DOHH2 (cell line): ENCODE measurements at regions not wholly inside any gene's neighbourhood (a gene's known extent, or its start where the extent isn't known, plus 50 kb on each side); places are given as distances from the start of the nearest gene placed in this dataset.
"Not testable (repeated sequence)": the region's sequence is repeated elsewhere in the genome, so short reads cannot be mapped to it uniquely, and the experiment has no call there.

Experiments
- H3F3A ChIP-seq: fragments of 200-600 bp; sonication (generic), shearing (Covaris generic); 2 replicates; pipeline ENCODE4 v1.6.0; 2016; ENCODE audit warnings: antibody characterized with exemption, mild to moderate bottlenecking; ENCODE audit not compliant: control insufficient read depth, insufficient read depth
- H3K27ac ChIP-seq: fragments of 200-600 bp; sonication (generic); 2 replicates; pipeline ENCODE4 v1.5.1; 2014; ENCODE audit warnings: low read depth, mild to moderate bottlenecking, low read length, moderate library complexity
- H3K27me3 ChIP-seq: fragments of 200-600 bp; sonication (generic); 2 replicates; pipeline ENCODE4 v1.6.1; 2014; ENCODE audit warnings: mild to moderate bottlenecking, low read length, mixed read lengths; ENCODE audit not compliant: control insufficient read depth
- H3K36me3 ChIP-seq: fragments of 200-600 bp; sonication (generic); 2 replicates; pipeline ENCODE4 v1.6.1; 2014; ENCODE audit warnings: mild to moderate bottlenecking, low read length, moderate library complexity, mixed read lengths; ENCODE audit not compliant: control insufficient read depth
- H3K4me1 ChIP-seq: fragments of 200-600 bp; sonication (generic); 2 replicates; pipeline ENCODE4 v1.6.1; 2014; ENCODE audit warnings: mild to moderate bottlenecking, low read length, mixed read lengths; ENCODE audit not compliant: control insufficient read depth
- H3K4me2 ChIP-seq: fragments of 200-600 bp; sonication (generic); 2 replicates; pipeline ENCODE4 v1.6.0; 2014; ENCODE audit warnings: mild to moderate bottlenecking, low read length, moderate library complexity
- H3K4me3 ChIP-seq: fragments of 200-600 bp; sonication (generic); 2 replicates; pipeline ENCODE4 v1.5.1; 2014; ENCODE audit warnings: mild to moderate bottlenecking, low read length, mixed read lengths
- H3K79me2 ChIP-seq: fragments of 200-600 bp; sonication (generic); 2 replicates; pipeline ENCODE4 v1.6.1; 2014; ENCODE audit warnings: mild to moderate bottlenecking, low read length, mixed read lengths; ENCODE audit not compliant: control insufficient read depth
- H3K9me2 ChIP-seq: fragments of 200-600 bp; sonication (generic); replicated peaks from 2 replicates; pipeline ENCODE4 v1.6.1; 2014; ENCODE audit warnings: mild to moderate bottlenecking, low read length, mixed read lengths; ENCODE audit not compliant: control insufficient read depth
- H3K9me3 ChIP-seq: fragments of 200-600 bp; sonication (generic); 2 replicates; pipeline ENCODE4 v1.6.1; 2014; ENCODE audit warnings: antibody characterized with exemption, low read length, mixed read lengths; ENCODE audit not compliant: control insufficient read depth, insufficient read depth
- H4K20me1 ChIP-seq: fragments of 200-600 bp; sonication (generic); 2 replicates; pipeline ENCODE4 v1.6.0; 2014; ENCODE audit warnings: low read depth, mild to moderate bottlenecking, antibody characterized with exemption, low read length, moderate library complexity; ENCODE audit not compliant: control insufficient read depth, insufficient read depth
- EZH2phosphoT487 ChIP-seq: fragments of 200-600 bp; sonication (generic); IDR thresholded peaks from 2 replicates; pipeline ENCODE4 v1.6.1; 2017; ENCODE audit warnings: borderline replicate concordance, mild to moderate bottlenecking, antibody characterized with exemption, low read length, moderate library complexity, mixed read lengths
- TF ChIP-seq, protein P1 (sequence below): fragments of 200-600 bp; sonication (generic); IDR thresholded peaks from one replicate; pipeline ENCODE4 v1.5.1; 2014; ENCODE audit warnings: antibody characterized with exemption, mild to moderate bottlenecking, low read depth, low read length; ENCODE audit not compliant: poor library complexity, severe bottlenecking

DNA sequence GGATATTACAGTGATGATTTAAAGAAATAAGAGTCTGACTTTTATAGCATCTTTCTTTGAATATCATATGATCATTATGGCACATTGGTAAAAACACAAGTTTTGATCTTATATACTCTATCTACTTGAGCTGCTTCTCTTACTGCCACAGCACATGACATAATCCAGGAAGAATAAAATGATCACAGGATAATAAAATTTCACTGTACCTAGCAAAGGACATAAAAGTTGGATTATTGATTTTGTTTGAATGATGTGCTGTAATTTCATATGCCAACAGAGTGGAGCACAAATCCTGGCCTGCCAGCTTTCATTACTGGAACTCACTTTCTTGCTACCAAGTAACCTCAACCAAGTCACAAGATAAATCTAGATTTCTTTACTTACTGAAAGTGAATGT is 162.1 kb upstream of the NANOGP8 start:
- H3K79me2 ChIP-seq: no peaks in the 10 kb centered on the region
- H3K27ac ChIP-seq: no peak overlapping the region
- H3F3A ChIP-seq: no peaks in the 10 kb centered on the region
- H3K4me3 ChIP-seq: no peak overlapping the region
- H3K9me2 ChIP-seq: no peaks in the 10 kb centered on the region
- H3K36me3 ChIP-seq: no peaks in the 10 kb centered on the region
- TF ChIP-seq EZH2phosphoT487: no peak
- TF ChIP-seq, protein P1, sequence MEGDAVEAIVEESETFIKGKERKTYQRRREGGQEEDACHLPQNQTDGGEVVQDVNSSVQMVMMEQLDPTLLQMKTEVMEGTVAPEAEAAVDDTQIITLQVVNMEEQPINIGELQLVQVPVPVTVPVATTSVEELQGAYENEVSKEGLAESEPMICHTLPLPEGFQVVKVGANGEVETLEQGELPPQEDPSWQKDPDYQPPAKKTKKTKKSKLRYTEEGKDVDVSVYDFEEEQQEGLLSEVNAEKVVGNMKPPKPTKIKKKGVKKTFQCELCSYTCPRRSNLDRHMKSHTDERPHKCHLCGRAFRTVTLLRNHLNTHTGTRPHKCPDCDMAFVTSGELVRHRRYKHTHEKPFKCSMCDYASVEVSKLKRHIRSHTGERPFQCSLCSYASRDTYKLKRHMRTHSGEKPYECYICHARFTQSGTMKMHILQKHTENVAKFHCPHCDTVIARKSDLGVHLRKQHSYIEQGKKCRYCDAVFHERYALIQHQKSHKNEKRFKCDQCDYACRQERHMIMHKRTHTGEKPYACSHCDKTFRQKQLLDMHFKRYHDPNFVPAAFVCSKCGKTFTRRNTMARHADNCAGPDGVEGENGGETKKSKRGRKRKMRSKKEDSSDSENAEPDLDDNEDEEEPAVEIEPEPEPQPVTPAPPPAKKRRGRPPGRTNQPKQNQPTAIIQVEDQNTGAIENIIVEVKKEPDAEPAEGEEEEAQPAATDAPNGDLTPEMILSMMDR: no peak
- no peaks in the 10 kb centered on the region for H4K20me1 ChIP-seq
- no peaks in the 10 kb centered on the region for H3K27me3 ChIP-seq
- no peak overlapping the region for H3K4me2 ChIP-seq
- no peaks in the 10 kb centered on the region for H3K9me3 ChIP-seq
- no peaks in the 10 kb centered on the region for H3K4me1 ChIP-seq

DNA sequence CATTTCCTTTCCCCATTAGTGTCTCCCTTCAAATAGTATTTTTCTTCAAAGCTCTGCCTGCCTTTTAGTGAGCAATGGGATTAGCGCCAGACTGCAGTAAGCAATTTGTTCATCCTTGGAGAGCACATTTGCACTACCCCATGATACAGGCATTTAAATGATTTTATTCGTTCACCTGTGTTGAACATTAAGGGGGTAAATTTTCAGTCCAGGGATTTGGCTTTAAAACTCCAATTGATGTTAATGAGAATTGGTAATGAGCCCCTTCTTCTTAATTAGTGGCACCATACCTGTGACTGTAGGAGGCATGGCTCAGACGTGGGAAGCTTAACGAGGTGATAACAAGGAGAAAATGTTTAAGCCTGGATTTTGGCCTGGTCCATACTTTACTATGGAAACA is 161.4 kb upstream of the NANOGP8 start:
- no peaks in the 10 kb centered on the region for H4K20me1 ChIP-seq
- no peaks in the 10 kb centered on the region for H3K9me2 ChIP-seq
- H3K79me2 ChIP-seq: no peaks in the 10 kb centered on the region
- no peaks in the 10 kb centered on the region for H3F3A ChIP-seq
- H3K4me2 ChIP-seq: no peak overlapping the region
- H3K9me3 ChIP-seq: no peaks in the 10 kb centered on the region
- H3K4me3 ChIP-seq: no peak overlapping the region
- no peaks in the 10 kb centered on the region for H3K4me1 ChIP-seq
- no peak overlapping the region for H3K27ac ChIP-seq
- no peaks in the 10 kb centered on the region for H3K36me3 ChIP-seq
- no peaks in the 10 kb centered on the region for H3K27me3 ChIP-seq
- TF ChIP-seq, protein P1: no peak
- no peak for TF ChIP-seq EZH2phosphoT487

DNA sequence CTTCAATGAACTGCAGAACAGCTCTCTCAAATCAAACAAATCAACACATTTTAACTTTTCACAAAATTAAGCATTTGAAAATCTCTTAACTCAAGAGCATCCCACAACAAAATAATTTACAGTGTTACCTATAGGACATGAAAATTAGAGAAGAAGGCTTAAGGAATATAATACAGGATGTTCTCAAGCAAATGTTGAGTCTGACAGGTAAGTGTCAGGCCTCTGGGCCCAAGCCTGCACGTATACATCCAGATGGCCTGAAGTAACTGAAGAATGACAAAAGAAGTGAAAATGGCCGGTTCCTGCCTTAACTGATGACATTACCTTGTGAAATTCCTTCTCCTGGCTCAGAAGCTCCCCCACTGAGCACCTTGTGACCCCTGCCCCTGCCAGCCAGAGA is 160.6 kb upstream of the NANOGP8 start:
- not testable (repeated sequence) for H4K20me1 ChIP-seq, H3K27ac ChIP-seq, H3K9me3 ChIP-seq, H3K9me2 ChIP-seq, H3K4me2 ChIP-seq, H3K4me1 ChIP-seq, H3K27me3 ChIP-seq, H3K79me2 ChIP-seq, H3F3A ChIP-seq, H3K4me3 ChIP-seq, H3K36me3 ChIP-seq

DNA sequence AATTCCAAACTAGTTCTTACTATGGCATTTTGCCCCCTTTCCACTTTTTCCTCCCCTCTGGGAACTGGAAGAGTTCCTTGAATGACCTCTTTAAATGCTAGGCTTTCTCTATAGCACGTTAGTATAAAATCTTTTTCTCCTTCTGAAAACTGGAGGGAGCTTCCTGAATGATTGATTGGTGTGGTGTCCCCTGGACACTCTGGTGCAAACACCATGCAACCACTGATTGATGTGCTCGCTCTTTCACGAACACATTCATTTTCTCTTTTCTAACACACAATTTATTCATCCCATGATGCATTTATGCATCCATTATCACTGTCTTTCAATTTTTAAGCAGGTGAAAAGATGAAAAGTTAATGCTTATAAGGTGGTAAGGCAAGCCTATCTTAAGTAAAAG is 159.1 kb upstream of the NANOGP8 start:
- no peaks in the 10 kb centered on the region for H3K9me2 ChIP-seq
- no peak overlapping the region for H3K4me2 ChIP-seq
- H3K36me3 ChIP-seq: no peaks in the 10 kb centered on the region
- no peaks in the 10 kb centered on the region for H3K79me2 ChIP-seq
- no peak overlapping the region for H3K4me3 ChIP-seq
- no peaks in the 10 kb centered on the region for H3K4me1 ChIP-seq
- no peaks in the 10 kb centered on the region for H3K9me3 ChIP-seq
- no peaks in the 10 kb centered on the region for H4K20me1 ChIP-seq
- no peak overlapping the region for H3K27ac ChIP-seq
- TF ChIP-seq EZH2phosphoT487: no peak
- no peaks in the 10 kb centered on the region for H3F3A ChIP-seq
- no peaks in the 10 kb centered on the region for H3K27me3 ChIP-seq
